ENCODE measurements at regions not wholly inside any gene's neighbourhood (a gene's known extent, or its start where the extent isn't known, plus 50 kb on each side); places are given as distances from the start of the nearest gene placed in this dataset.

GRCh38 chr2:150710916-150711315, 223.4 kb upstream of the RND3 start:
- no peak overlapping the region for H3K23ac ChIP-seq (ENCODE audit: insufficient read length, low read depth, low read length)
- H3K27ac Mint-ChIP-seq: no peak overlapping the region
- H3K23me2 ChIP-seq (ENCODE audit: insufficient read length, low read depth, low read length, poor library complexity, severe bottlenecking): no peaks in the 10 kb centered on the region
- no peaks in the 10 kb centered on the region for H3K27me3 Mint-ChIP-seq (ENCODE audit: low read depth)
- H3K4me1 Mint-ChIP-seq: peaks cover 27 to 32% of the 10 kb centered on the region in 2 experiments
- no peak overlapping the region for H2BK20ac ChIP-seq (ENCODE audit: low read depth, low read length, poor library complexity, severe bottlenecking)
- H2BK12ac ChIP-seq (ENCODE audit: insufficient read length, low read depth, low read length): no peak overlapping the region
- no peak for DNase-seq
- no peak overlapping the region for H3K4me2 ChIP-seq (ENCODE audit: insufficient read depth, insufficient read length, low read length)
- no peak overlapping the region for H4K91ac ChIP-seq (ENCODE audit: insufficient read length, low read depth, low read length)
- no peak overlapping the region for H3K9ac ChIP-seq (ENCODE audit: extremely low read depth, insufficient read length, low read length)
- no peaks in the 10 kb centered on the region for H3K9me3 Mint-ChIP-seq
- no peaks in the 10 kb centered on the region for H3K79me1 ChIP-seq (ENCODE audit: insufficient read depth, low read depth, low read length, poor library complexity, severe bottlenecking)
- H3K18ac ChIP-seq (ENCODE audit: insufficient read length, low read depth, low read length): no peak overlapping the region
- H3T11ph ChIP-seq (ENCODE audit: low read length): no peak overlapping the region
- no peak overlapping the region for H3K4me3 Mint-ChIP-seq
- no peaks in the 10 kb centered on the region for H3K9me3 ChIP-seq (ENCODE audit: control insufficient read depth, low read depth, low read length)
- no peak overlapping the region for H3K27ac ChIP-seq (ENCODE audit: insufficient read length, low read depth, low read length)
- no peak overlapping the region for H3K4ac ChIP-seq (ENCODE audit: low read depth, low read length)
- peaks cover 5% of the 10 kb centered on the region; the same call in 1 of the 2 replicates for H3K4me1 ChIP-seq (ENCODE audit: insufficient read depth, low read length)
- no peak overlapping the region for H4K5ac ChIP-seq (ENCODE audit: insufficient read length, low read depth, low read length)
- H2BK15ac ChIP-seq (ENCODE audit: low read depth, low read length): no peak overlapping the region
- no peak overlapping the region for H3K56ac ChIP-seq (ENCODE audit: insufficient read length, low read depth, low read length)
- H2BK120ac ChIP-seq (ENCODE audit: low read depth, low read length, poor library complexity, severe bottlenecking): no peak overlapping the region
- H3K14ac ChIP-seq (ENCODE audit: insufficient read depth, low read length): no peak overlapping the region
- H2AFZ ChIP-seq (ENCODE audit: low read length): no peak overlapping the region
- WGBS (ENCODE audit: extremely low coverage, insufficient read length, low lambda C conversion rate): no CpG with 5 or more reads among the region's 2 CpGs
- H2BK5ac ChIP-seq (ENCODE audit: insufficient read length, low read length): no peak overlapping the region
- H3K79me2 ChIP-seq (ENCODE audit: insufficient read depth, low read length): no peaks in the 10 kb centered on the region
- TF ChIP-seq, protein P1, sequence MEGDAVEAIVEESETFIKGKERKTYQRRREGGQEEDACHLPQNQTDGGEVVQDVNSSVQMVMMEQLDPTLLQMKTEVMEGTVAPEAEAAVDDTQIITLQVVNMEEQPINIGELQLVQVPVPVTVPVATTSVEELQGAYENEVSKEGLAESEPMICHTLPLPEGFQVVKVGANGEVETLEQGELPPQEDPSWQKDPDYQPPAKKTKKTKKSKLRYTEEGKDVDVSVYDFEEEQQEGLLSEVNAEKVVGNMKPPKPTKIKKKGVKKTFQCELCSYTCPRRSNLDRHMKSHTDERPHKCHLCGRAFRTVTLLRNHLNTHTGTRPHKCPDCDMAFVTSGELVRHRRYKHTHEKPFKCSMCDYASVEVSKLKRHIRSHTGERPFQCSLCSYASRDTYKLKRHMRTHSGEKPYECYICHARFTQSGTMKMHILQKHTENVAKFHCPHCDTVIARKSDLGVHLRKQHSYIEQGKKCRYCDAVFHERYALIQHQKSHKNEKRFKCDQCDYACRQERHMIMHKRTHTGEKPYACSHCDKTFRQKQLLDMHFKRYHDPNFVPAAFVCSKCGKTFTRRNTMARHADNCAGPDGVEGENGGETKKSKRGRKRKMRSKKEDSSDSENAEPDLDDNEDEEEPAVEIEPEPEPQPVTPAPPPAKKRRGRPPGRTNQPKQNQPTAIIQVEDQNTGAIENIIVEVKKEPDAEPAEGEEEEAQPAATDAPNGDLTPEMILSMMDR (conservative IDR thresholded peaks at IDR 0.05): no peak
- no peaks in the 10 kb centered on the region for H4K20me1 ChIP-seq (ENCODE audit: control insufficient read depth, insufficient read depth, insufficient read length)
- no peak overlapping the region for H4K8ac ChIP-seq (replicated peaks; ENCODE audit: insufficient read length, low read depth, low read length)
- H2AK5ac ChIP-seq (ENCODE audit: insufficient read length, low read length): no peak overlapping the region
- H3K36me3 Mint-ChIP-seq (ENCODE audit: insufficient read depth in 1 of 3, low read depth in 3 of 3): 0 out of 7 replicates have a peak, but pooled peaks cover 0 to 1% (median 0%) of the 10 kb centered on the region in 3 experiments
- H3K27me3 ChIP-seq (ENCODE audit: insufficient read depth, low read length): no peaks in the 10 kb centered on the region

Measured in H9 (cell line).